ENCODE measurements at regions not wholly inside any gene's neighbourhood (a gene's known extent, or its start where the extent isn't known, plus 50 kb on each side); places are given as distances from the start of the nearest gene placed in this dataset.

DNA sequence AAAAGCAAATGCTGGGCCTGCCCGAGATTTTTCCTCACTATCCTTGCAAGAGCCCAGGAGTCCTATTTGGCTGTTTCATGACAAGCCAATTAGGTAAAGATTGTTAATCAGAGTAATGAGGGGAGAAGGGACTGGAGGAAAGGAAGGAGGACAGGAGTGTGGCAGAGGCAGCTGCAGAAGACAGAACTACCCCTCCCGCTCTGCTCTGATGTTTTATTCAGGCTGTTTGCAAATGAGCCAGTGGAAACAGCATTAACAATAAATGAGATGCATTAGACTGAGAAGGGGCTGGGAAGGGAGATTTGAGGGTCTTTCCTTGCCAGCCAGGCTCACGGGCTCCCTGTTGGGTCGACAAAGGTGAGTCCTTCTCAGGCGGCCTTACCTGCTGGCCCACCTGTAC, 421.0 kb upstream of the CCDC196 start:
- TF ChIP-seq, protein P1, sequence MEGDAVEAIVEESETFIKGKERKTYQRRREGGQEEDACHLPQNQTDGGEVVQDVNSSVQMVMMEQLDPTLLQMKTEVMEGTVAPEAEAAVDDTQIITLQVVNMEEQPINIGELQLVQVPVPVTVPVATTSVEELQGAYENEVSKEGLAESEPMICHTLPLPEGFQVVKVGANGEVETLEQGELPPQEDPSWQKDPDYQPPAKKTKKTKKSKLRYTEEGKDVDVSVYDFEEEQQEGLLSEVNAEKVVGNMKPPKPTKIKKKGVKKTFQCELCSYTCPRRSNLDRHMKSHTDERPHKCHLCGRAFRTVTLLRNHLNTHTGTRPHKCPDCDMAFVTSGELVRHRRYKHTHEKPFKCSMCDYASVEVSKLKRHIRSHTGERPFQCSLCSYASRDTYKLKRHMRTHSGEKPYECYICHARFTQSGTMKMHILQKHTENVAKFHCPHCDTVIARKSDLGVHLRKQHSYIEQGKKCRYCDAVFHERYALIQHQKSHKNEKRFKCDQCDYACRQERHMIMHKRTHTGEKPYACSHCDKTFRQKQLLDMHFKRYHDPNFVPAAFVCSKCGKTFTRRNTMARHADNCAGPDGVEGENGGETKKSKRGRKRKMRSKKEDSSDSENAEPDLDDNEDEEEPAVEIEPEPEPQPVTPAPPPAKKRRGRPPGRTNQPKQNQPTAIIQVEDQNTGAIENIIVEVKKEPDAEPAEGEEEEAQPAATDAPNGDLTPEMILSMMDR (IDR thresholded peaks at IDR 0.05; ENCODE audit: poor library complexity): no peak
- no peak for TF ChIP-seq EZH2phosphoT487 (IDR thresholded peaks at IDR 0.05; ENCODE audit: low read depth, severe bottlenecking, unreplicated experiment)

Data from hepatocyte (in vitro differentiated cells).